Activated T-cell treated with anti-CD3 and anti-CD28 coated beads for 1 hour (primary cell): ENCODE measurements at regions not wholly inside any gene's neighbourhood (a gene's known extent, or its start where the extent isn't known, plus 50 kb on each side); places are given as distances from the start of the nearest gene placed in this dataset.
"Not testable (repeated sequence)": the region's sequence is repeated elsewhere in the genome, so short reads cannot be mapped to it uniquely, and the experiment has no call there.

Source experiments
- DNase-seq: peaks from one replicate; pipeline ENCODE4 v3.0.0-alpha.2; 2020; ENCODE audit warnings: low read depth

DNA sequence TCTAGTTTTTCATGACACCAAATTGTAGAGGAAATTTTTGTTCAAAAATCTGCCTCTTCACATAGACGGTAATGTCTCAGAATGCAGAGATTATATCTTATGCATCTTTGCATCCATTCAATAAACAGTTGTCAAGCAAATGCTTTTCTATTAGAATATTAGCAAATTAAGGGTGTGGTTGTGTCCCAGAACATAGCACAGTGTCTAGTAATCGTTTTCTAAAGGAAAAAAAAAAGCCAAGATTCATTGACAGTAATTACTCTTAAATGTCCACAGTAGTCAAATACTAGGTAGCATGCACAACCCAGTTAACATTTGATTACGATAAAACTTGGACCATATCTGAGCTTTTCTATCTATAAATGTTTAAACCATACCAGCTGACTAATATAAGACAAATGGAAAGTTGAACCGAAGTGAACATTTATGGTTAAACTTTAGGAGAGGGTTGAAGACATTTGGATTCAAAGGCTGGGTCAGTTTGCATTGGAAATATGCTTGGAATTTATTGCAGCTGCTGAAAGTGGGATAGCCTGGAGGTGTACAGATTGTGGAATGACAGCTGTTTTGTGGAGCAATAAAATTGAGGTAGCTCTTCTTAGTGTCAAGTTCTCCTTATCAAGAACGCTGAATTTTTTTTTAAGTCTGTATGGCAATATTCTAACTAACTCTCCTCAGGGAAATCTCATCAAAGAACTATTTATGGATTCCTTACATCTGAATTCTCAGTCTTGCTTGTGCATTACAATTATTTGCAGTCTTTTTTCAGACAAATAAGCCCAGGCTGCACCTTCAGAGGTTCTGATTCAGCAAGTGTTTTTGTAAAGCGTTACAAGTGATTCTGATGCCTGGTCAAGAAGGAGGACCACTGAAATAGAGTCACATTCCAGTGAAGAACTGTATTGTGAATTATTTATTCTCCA, 66.7 kb upstream of the ATP2B1 start:
- DNase-seq, result no peak

DNA sequence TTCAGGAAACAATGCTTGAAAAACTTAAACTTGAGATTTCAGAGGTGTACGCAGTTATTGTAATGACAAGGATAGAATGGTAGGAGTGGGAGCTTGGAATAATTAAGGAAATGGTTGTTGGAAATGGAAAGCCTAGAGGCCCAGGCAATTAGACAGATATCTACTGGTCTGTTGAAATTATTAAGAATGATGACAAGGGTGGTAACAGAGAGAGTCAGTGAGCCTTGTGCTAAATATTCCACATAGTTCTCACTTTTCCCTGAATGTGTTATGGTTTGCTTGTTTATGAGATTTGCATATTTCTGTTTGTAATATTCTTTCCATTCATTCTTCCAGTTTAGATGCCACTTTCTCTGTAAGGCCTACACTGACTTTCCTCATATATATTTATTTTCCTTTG, 66.0 kb upstream of the ATP2B1 start:
- no peak for DNase-seq

DNA sequence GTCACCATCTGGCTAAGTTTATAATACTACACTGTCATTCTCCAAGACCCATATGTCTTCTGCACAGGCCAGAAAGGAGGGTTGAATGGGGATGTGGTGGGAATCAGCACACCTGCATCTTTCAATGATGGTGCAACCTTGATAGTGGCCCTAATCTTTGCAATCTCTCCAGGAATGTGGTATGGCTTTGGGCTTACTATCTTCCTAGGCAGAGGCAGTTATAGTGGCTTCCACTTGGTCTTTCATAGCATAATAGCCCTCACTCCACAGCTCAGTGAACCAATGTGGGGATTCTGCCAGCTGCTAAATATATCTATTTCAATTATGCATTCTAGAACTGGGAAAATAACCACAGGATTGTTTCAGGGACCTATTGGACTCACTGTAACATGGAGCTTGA, 61.8 kb upstream of the ATP2B1 start:
- no peak for DNase-seq

DNA sequence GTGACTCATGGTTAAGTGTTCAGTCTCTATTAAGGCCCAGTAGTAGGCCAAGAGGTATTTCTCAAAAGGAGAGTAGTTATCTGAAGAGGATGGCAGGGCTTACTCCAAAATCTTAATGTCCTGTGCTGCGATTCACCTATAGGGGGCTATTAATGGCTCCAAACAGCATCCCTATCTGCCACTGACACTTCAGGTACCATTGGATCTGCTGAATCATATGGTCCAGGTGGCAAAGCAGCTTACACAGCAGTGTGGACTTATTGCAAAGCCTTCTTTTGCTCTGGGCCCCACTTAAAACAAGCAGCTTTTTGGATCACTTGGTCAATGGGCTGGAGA, 60.8 kb upstream of the ATP2B1 start:
- DNase-seq, result no peak

DNA sequence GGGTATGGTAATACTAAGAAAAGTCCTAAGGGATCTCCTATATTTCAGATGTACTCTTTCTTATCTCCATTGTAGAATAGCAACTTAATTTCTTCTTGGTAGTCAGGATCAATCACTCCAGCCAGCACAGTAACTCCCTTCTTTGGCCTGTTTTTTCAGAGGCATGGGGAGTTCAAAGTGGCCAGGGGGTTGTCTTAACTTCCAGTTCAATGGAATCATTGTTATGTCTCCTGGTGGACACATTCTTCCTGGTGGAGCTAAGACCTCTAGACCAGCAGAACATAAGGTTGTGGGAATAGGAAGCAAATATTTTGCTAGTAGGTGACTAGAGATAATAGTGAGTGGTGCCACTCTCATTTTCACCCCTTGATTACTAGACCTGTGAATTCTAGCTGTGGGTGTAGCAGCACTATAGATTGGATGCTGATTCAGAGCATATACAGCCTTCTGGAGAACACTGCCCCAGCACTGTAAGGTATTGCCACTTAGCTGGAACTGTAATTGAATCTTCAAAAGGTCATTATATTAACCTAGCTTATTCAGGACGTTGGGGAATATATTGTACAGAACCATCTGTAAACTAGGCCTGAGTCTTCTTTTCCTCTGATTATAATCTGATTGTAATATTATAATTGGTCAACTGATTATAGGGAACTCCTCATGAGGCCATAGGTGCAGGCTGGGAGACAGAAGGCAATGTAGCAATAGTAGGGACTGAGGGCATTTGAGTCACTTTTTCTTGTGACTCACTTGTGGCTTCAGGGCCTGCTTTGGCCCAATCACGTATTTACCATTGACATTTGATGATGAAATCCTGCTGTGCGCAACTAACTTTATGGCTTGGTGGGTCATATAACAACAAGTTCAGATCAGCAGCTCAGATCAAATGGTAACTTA, 60.2 kb upstream of the ATP2B1 start:
- DNase-seq, result no peak

GRCh38 chr12:89765959-89766824, 57.6 kb upstream of the ATP2B1 start:
- no peak for DNase-seq

- not testable (repeated sequence) for DNase-seq
Observed at GRCh38 chr12:89764164-89764563, 55.5 kb upstream of the ATP2B1 start.

DNA sequence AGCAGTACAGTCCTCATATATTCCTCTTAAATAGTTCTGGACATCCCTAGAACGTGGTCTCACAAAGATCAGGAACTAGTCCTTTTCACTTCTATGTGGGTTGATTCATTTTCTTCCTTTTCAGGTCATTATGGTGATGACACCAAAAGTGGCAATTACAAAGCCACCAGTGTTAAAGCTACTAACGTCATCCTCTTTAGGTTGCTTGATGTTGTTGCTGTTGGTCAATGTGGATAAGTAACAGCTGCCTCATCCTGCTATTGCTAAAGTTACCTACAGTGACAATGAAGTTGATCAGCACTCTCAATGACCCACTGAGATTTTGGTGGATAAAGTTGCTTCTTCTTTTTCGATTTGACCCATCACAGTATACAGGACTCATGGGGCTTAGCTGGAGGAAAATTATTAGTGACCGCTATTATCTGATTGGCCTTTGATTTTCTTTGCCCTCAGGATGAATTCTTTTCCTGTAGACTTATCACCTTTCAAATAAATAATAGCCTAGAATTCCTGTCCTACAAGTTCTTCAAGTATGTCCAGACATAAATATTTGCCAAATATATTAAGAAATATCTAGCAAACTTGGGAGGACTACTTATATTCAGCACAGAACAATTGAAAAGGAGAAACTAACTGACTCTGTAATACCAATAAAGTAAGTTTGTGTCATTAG, 54.0 kb upstream of the ATP2B1 start:
- no peak for DNase-seq

DNA sequence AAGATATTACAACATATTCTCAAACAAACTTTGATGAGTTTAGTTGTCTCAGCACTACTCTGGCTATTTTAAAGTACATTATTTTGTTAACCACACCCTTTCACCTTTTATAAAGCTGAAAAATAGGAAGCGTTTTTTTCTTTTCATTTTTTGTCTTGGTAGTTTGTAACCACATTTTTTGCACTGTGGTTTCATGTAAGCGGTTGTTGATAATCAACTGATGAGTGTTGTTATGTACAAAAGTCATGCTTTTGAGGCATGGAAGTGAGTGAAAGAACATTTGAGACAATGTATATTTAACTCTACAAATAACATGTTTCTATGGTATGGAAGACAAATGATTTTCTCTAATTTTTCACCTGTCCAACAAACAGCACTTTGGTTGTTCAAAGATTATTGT, 52.1 kb upstream of the ATP2B1 start:
- no peak for DNase-seq
